H1 (cell line): ENCODE measurements at regions not wholly inside any gene's neighbourhood (a gene's known extent, or its start where the extent isn't known, plus 50 kb on each side); places are given as distances from the start of the nearest gene placed in this dataset.

Source experiments
- ATF2 ChIP-seq: IDR thresholded peaks from 2 replicates; pipeline ENCODE4 v1.6.1; 2012; ENCODE audit warnings: low read length, inconsistent platforms
- CBX8 ChIP-seq: fragments of 300-800, 300-1000 bp; sonication (generic); IDR thresholded peaks from 2 replicates; pipeline ENCODE4 v1.7.1; 2016; ENCODE audit warnings: low read depth, low read length, borderline replicate concordance
- CREB1 ChIP-seq: IDR thresholded peaks from 2 replicates; pipeline ENCODE4 v1.6.1; 2012; ENCODE audit warnings: inconsistent platforms
- FOSL1 ChIP-seq: IDR thresholded peaks from 2 replicates; pipeline ENCODE4 v1.6.1; 2011; ENCODE audit warnings: mild to moderate bottlenecking, low read depth, low read length, moderate library complexity; ENCODE audit not compliant: insufficient read depth
- KDM5A ChIP-seq: fragments of 200-600 bp; IDR thresholded peaks from 2 replicates; pipeline ENCODE4 v1.7.1; 2012; ENCODE audit warnings: mild to moderate bottlenecking, low read length, inconsistent platforms, mixed read lengths
- SP2 ChIP-seq: IDR thresholded peaks from 2 replicates; pipeline ENCODE4 v1.6.1; 2012; ENCODE audit warnings: mild to moderate bottlenecking, low read length, inconsistent platforms
- TF ChIP-seq, protein P1 (sequence below): fragments of 300-600 bp; sonication (generic); IDR thresholded peaks from 2 replicates; pipeline ENCODE4 v1.7.1; 2012; ENCODE audit warnings: low read length, moderate library complexity, mild to moderate bottlenecking, inconsistent platforms; ENCODE audit not compliant: insufficient replicate concordance

GRCh38 chr5:167965710-167966109 lies 325.7 kb upstream of the WWC1 start (continued):
- TF ChIP-seq, protein P1, sequence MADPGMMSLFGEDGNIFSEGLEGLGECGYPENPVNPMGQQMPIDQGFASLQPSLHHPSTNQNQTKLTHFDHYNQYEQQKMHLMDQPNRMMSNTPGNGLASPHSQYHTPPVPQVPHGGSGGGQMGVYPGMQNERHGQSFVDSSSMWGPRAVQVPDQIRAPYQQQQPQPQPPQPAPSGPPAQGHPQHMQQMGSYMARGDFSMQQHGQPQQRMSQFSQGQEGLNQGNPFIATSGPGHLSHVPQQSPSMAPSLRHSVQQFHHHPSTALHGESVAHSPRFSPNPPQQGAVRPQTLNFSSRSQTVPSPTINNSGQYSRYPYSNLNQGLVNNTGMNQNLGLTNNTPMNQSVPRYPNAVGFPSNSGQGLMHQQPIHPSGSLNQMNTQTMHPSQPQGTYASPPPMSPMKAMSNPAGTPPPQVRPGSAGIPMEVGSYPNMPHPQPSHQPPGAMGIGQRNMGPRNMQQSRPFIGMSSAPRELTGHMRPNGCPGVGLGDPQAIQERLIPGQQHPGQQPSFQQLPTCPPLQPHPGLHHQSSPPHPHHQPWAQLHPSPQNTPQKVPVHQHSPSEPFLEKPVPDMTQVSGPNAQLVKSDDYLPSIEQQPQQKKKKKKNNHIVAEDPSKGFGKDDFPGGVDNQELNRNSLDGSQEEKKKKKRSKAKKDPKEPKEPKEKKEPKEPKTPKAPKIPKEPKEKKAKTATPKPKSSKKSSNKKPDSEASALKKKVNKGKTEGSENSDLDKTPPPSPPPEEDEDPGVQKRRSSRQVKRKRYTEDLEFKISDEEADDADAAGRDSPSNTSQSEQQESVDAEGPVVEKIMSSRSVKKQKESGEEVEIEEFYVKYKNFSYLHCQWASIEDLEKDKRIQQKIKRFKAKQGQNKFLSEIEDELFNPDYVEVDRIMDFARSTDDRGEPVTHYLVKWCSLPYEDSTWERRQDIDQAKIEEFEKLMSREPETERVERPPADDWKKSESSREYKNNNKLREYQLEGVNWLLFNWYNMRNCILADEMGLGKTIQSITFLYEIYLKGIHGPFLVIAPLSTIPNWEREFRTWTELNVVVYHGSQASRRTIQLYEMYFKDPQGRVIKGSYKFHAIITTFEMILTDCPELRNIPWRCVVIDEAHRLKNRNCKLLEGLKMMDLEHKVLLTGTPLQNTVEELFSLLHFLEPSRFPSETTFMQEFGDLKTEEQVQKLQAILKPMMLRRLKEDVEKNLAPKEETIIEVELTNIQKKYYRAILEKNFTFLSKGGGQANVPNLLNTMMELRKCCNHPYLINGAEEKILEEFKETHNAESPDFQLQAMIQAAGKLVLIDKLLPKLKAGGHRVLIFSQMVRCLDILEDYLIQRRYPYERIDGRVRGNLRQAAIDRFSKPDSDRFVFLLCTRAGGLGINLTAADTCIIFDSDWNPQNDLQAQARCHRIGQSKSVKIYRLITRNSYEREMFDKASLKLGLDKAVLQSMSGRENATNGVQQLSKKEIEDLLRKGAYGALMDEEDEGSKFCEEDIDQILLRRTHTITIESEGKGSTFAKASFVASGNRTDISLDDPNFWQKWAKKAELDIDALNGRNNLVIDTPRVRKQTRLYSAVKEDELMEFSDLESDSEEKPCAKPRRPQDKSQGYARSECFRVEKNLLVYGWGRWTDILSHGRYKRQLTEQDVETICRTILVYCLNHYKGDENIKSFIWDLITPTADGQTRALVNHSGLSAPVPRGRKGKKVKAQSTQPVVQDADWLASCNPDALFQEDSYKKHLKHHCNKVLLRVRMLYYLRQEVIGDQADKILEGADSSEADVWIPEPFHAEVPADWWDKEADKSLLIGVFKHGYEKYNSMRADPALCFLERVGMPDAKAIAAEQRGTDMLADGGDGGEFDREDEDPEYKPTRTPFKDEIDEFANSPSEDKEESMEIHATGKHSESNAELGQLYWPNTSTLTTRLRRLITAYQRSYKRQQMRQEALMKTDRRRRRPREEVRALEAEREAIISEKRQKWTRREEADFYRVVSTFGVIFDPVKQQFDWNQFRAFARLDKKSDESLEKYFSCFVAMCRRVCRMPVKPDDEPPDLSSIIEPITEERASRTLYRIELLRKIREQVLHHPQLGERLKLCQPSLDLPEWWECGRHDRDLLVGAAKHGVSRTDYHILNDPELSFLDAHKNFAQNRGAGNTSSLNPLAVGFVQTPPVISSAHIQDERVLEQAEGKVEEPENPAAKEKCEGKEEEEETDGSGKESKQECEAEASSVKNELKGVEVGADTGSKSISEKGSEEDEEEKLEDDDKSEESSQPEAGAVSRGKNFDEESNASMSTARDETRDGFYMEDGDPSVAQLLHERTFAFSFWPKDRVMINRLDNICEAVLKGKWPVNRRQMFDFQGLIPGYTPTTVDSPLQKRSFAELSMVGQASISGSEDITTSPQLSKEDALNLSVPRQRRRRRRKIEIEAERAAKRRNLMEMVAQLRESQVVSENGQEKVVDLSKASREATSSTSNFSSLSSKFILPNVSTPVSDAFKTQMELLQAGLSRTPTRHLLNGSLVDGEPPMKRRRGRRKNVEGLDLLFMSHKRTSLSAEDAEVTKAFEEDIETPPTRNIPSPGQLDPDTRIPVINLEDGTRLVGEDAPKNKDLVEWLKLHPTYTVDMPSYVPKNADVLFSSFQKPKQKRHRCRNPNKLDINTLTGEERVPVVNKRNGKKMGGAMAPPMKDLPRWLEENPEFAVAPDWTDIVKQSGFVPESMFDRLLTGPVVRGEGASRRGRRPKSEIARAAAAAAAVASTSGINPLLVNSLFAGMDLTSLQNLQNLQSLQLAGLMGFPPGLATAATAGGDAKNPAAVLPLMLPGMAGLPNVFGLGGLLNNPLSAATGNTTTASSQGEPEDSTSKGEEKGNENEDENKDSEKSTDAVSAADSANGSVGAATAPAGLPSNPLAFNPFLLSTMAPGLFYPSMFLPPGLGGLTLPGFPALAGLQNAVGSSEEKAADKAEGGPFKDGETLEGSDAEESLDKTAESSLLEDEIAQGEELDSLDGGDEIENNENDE, result no peak
- no peak for TF ChIP-seq CREB1
- no peak for TF ChIP-seq KDM5A
- TF ChIP-seq CBX8, result no peak
- TF ChIP-seq SP2, result no peak
- no peak for TF ChIP-seq FOSL1
- no peak for TF ChIP-seq ATF2
